ENCODE measurements at regions not wholly inside any gene's neighbourhood (a gene's known extent, or its start where the extent isn't known, plus 50 kb on each side); places are given as distances from the start of the nearest gene placed in this dataset.

DNA sequence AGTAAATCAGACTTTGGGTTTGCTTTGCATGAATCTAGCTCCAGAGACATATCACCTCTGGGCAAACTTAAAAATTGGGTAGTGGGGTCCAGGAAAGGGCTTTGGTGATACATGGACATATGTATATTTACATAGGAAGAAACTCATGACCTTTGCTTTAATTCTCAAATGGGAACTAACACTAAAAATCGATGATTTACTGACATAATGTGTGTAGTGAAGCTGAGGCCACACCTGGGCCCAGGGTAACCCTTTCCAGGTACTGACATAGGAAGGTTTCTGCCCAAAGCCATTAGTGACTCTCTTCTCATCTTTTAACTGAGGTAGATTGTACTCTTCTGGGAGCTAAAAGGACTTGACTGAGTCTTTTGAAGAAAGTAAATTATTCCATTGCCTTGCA lies 411.2 kb upstream of the TBL1XR1 start:
- H3K9ac ChIP-seq (ENCODE audit: insufficient read length): no peak overlapping the region
- TF ChIP-seq EZH2 (IDR thresholded peaks at IDR 0.05): no peak
- H3K4me3 ChIP-seq: no peak overlapping the region
- no peak overlapping the region for H3K27ac ChIP-seq
- DNase-seq (ENCODE audit: low read depth, low spot score): no peak
- H3K9me3 ChIP-seq (ENCODE audit: low read depth, low read length): no peaks in the 10 kb centered on the region
- no peaks in the 10 kb centered on the region for H3K36me3 ChIP-seq (ENCODE audit: insufficient read depth, low read length)

DNA sequence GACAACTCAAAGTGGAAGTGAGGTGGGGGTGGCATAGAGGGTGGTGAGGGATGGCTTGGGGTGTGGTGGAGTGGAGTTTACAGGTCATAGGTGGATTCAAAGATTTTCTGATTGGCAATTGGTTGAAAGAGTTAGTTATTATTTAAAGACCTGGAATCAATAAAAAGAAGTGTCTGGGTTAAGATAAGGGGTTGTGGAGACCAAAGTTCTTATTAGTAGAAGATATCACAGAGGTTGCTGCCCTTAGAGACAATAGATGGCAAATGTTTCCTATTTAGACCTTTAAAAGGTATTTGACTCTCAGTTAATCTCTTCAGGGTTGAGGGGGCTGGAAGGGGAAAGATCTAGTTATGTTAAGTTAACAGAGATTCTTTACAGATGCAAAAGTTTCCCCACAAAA lies 412.3 kb upstream of the TBL1XR1 start:
- Histone ChIP-seq H3K9me3 (ENCODE audit: low read depth, low read length) (no peaks in the 10 kb centered on the region), H3K36me3 (ENCODE audit: insufficient read depth, low read length) (no peaks in the 10 kb centered on the region), H3K27ac (no peak overlapping the region), H3K9ac (ENCODE audit: insufficient read length) (no peak overlapping the region), H3K4me3 (no peak overlapping the region)
- no peak for DNase-seq (ENCODE audit: low read depth, low spot score)
- TF ChIP-seq FOXP2 (optimal IDR thresholded peaks at IDR 0.05; ENCODE audit: control extremely low read depth, extremely low read length, insufficient read depth) (no peak), EZH2 (IDR thresholded peaks at IDR 0.05) (no peak), POLR2AphosphoS5 (IDR thresholded peaks at IDR 0.05; ENCODE audit: borderline replicate concordance, low read depth, low read length) (no peak)

DNA sequence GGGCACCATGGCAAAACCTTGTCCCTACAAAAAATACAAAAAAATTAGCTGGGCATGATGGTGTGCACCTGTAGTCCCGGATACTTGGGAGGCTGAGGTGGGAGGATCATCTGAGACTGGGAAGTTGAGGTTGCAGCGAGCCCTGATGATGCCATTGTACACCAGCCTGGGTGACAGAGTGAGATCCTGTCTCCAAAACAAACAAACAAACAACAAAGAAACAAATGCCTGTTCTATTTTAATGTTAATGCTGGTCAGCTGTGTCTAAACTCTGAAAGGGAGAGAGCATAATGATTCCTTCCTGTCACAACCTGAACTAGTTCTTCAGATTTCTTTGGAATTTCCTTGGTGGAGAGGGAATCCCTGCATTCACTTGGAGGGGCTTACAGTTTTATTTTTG lies 413.0 kb upstream of the TBL1XR1 start:
- H3K9me3 ChIP-seq (ENCODE audit: low read depth, low read length): no peaks in the 10 kb centered on the region
- H3K4me3 ChIP-seq: no peak overlapping the region
- no peak for DNase-seq (ENCODE audit: low read depth, low spot score)
- H3K27ac ChIP-seq: no peak overlapping the region
- no peak overlapping the region for H3K9ac ChIP-seq (ENCODE audit: insufficient read length)
- no peaks in the 10 kb centered on the region for H3K36me3 ChIP-seq (ENCODE audit: insufficient read depth, low read length)
- TF ChIP-seq FOXP2 (optimal IDR thresholded peaks at IDR 0.05; ENCODE audit: control extremely low read depth, extremely low read length, insufficient read depth) (no peak), POLR2AphosphoS5 (IDR thresholded peaks at IDR 0.05; ENCODE audit: borderline replicate concordance, low read depth, low read length) (no peak), EZH2 (IDR thresholded peaks at IDR 0.05) (no peak)

DNA sequence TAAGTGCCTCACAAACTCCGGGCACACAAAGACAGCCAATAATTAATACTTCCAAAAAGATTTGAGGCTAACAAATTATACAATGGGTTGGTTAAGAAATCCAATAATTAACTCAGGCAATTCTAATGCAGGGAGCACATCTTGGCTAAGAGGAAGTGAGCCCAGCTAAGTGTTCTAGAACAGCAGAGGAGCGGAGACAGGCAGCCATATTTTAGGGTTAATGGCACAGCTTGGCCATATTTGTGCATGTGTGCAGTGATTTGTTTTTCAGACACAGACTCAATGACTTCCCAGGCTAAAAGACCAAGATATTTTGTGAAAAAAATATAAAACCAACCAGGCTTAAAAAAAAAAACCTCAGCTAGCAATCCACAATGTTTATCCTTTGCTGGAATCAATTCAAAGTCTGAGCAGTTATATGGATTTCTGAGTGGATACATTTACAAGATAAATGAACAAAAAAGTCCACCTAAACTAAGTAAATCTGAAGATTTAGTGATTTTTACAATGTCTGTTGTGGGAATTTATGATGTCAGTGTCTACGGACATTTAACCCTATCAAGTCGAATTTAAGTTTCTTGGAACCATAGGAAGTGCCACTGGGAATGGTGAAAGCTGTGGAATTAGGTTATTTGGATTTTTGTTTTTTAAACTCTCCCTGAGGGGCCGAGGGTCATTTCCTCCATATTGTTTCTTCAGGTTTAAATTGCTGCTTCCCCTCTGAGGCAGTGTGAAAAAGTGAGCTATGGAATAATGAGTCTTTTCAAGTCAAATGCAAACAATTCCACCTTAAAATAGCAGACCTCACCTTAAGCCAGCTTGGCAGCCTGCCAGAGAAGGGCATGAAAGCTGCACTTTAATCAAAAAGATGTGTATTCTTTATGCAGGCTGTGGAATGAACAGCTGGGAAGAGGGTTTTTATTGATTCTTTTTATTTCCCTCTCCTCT lies 413.7 kb upstream of the TBL1XR1 start:
- Histone ChIP-seq H3K27ac (peak overlapping the region; percentile 6; the same call in 1 of the 2 replicates), H3K9ac (ENCODE audit: insufficient read length) (no peak overlapping the region), H3K4me3 (peak overlapping the region; percentile 16; the same call in 1 of the 2 replicates), H3K36me3 (ENCODE audit: insufficient read depth, low read length) (no peaks in the 10 kb centered on the region), H3K9me3 (ENCODE audit: low read depth, low read length) (no peaks in the 10 kb centered on the region)
- DNase-seq (ENCODE audit: low read depth, low spot score): no peak
- TF ChIP-seq POLR2AphosphoS5 (IDR thresholded peaks at IDR 0.05; ENCODE audit: borderline replicate concordance, low read depth, low read length) (peak; percentile 17; the same call in 1 of the 2 replicates), FOXP2 (optimal IDR thresholded peaks at IDR 0.05; ENCODE audit: control extremely low read depth, extremely low read length, insufficient read depth) (no peak)

DNA sequence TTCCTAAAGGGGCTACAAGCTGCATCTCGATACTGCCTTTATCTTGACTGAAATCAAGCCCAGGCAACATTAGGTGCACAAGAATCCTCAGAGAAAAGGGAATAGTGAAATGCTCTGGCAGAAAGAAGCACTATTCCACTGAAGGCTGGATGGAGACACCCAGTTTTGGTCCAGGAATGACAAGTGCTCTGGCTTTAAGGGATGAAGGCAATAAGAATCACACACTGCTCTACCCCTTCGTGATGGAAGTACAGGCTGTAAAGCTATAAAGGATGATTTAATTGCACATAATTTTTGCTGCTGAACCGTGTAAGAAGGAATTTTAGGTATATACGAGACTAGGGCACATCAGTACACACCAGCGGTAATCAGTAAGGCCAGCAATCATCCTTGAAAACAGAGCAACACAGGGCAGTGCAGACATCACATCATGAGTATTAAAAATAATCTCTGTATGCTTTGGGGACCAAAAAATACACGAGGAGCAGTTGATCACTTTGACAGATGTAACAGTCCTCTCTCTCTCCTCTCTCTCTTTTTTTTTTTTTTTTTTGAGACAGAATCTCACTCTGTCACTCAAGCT lies 414.6 kb upstream of the TBL1XR1 start:
- H3K27ac ChIP-seq: no peak overlapping the region
- DNase-seq (ENCODE audit: low read depth, low spot score): no peak
- H3K4me3 ChIP-seq: peak overlapping the region; percentile 16; the same call in 1 of the 2 replicates
- H3K9me3 ChIP-seq (ENCODE audit: low read depth, low read length): no peaks in the 10 kb centered on the region
- H3K36me3 ChIP-seq (ENCODE audit: insufficient read depth, low read length): no peaks in the 10 kb centered on the region
- no peak overlapping the region for H3K9ac ChIP-seq (ENCODE audit: insufficient read length)
- TF ChIP-seq POLR2AphosphoS5 (IDR thresholded peaks at IDR 0.05; ENCODE audit: borderline replicate concordance, low read depth, low read length) (no peak), EZH2 (IDR thresholded peaks at IDR 0.05) (no peak), FOXP2 (optimal IDR thresholded peaks at IDR 0.05; ENCODE audit: control extremely low read depth, extremely low read length, insufficient read depth) (no peak)

DNA sequence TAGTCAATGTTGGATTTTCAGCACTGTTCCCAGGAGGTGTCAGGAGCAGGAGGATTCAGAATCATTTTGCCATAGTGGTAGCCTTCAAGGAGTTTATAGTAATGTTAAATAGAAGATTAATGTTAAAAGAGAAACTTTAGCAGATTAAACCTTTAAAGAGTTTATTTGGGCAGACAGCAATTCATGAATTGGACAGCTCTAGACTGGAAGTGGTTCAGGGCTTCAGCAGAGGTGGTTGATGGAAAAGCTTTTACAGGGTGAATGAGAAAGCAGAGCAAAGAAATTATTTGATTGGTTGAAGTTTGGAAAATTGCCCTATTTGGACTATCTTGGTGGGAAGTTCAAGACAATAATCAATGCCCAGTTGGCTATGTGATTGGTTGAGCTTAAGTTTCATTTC lies 416.6 kb upstream of the TBL1XR1 start:
- TF ChIP-seq POLR2AphosphoS5 (IDR thresholded peaks at IDR 0.05; ENCODE audit: borderline replicate concordance, low read depth, low read length): no peak
- no peak for TF ChIP-seq FOXP2 (optimal IDR thresholded peaks at IDR 0.05; ENCODE audit: control extremely low read depth, extremely low read length, insufficient read depth)
- no peak for TF ChIP-seq EZH2 (IDR thresholded peaks at IDR 0.05)
- H3K36me3 ChIP-seq (ENCODE audit: insufficient read depth, low read length): no peaks in the 10 kb centered on the region
- no peak overlapping the region for H3K9ac ChIP-seq (ENCODE audit: insufficient read length)
- H3K27ac ChIP-seq: no peak overlapping the region
- no peaks in the 10 kb centered on the region for H3K9me3 ChIP-seq (ENCODE audit: low read depth, low read length)
- H3K4me3 ChIP-seq: no peak overlapping the region
- no peak for DNase-seq (ENCODE audit: low read depth, low spot score)

DNA sequence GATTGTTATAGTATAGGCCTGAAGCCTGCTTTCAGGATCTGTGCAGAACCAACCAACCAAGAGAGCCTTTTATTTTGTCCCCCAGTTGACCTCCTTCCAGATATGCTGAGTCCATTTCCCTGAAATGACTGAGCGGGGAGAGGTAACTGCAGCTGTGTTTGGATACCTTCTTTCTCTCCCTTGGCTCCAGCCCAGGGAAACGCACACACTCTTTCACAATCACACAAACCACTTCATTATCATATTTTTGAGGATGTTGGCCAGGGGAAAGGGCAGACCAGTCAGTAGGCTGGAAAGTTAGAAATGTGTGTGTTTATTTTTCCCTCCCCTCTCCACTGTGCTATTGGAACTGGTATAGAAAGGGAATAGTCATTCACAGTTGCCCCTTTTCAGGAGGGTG lies 417.7 kb upstream of the TBL1XR1 start:
- no peaks in the 10 kb centered on the region for H3K36me3 ChIP-seq (ENCODE audit: insufficient read depth, low read length)
- no peak overlapping the region for H3K27ac ChIP-seq
- DNase-seq (ENCODE audit: low read depth, low spot score): no peak
- H3K9me3 ChIP-seq (ENCODE audit: low read depth, low read length): no peaks in the 10 kb centered on the region
- no peak for TF ChIP-seq EZH2 (IDR thresholded peaks at IDR 0.05)
- TF ChIP-seq FOXP2 (optimal IDR thresholded peaks at IDR 0.05; ENCODE audit: control extremely low read depth, extremely low read length, insufficient read depth): no peak
- TF ChIP-seq POLR2AphosphoS5 (IDR thresholded peaks at IDR 0.05; ENCODE audit: borderline replicate concordance, low read depth, low read length): no peak; the same call in 1 of the 2 replicates
- H3K9ac ChIP-seq (ENCODE audit: insufficient read length): no peak overlapping the region
- no peak overlapping the region for H3K4me3 ChIP-seq

DNA sequence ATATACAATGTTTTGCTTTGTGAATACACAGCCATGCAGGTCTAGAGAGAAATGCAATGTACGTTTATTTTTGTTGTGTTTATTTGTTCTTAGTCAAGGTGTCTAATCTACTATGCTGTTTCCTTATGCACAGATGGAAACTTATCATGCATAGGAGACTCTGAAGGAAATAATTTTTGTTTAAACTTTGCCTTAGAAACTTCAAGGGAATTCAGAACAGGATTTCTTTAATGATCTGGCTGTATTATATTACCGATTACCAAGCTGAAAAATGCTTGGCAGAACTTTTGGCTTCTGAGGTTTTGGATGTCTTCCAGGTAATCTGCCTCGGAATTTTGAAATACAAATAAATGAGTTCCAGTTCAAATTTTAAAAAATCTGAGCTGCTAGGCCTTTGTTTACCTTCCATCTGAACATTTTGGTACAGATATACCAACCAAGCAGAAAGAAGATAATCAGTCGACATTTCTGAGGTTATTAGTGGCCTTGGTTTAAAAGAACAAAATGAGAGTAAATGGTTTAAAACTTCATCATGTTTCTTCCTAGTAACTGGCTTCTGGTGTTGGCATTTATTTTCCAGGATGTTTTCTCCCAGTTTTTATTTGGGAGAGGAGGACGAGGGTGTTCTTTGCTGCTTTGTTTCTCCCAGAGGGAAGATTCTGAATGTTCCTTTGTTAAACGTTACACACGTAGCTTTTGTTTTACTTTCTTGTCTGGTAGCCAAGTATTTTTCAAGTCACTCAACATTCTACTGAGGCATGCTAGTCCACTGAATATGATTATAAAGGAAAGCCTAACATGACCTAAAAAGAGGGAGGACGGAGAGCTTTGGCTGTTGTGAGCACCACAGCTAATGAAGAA lies 421.8 kb upstream of the TBL1XR1 start:
- H3K9me3 ChIP-seq (ENCODE audit: low read depth, low read length): no peaks in the 10 kb centered on the region
- peak overlapping the region; percentile 72 for H3K9ac ChIP-seq (ENCODE audit: insufficient read length)
- H3K36me3 ChIP-seq (ENCODE audit: insufficient read depth, low read length): no peaks in the 10 kb centered on the region
- no peak; the same call in 1 of the 2 replicates for TF ChIP-seq POLR2AphosphoS5 (IDR thresholded peaks at IDR 0.05; ENCODE audit: borderline replicate concordance, low read depth, low read length)
- TF ChIP-seq EZH2 (IDR thresholded peaks at IDR 0.05): no peak
- no peak for TF ChIP-seq FOXP2 (optimal IDR thresholded peaks at IDR 0.05; ENCODE audit: control extremely low read depth, extremely low read length, insufficient read depth)
- peak overlapping the region; percentile 57 for H3K4me3 ChIP-seq
- DNase-seq (ENCODE audit: low read depth, low spot score): peak; percentile 73
- peak overlapping the region; percentile 89 for H3K27ac ChIP-seq

Measured in SK-N-MC (cell line).